Fibroblast of skin of right biceps (primary cell): ENCODE measurements at regions not wholly inside any gene's neighbourhood (a gene's known extent, or its start where the extent isn't known, plus 50 kb on each side); places are given as distances from the start of the nearest gene placed in this dataset.

Experiments
- DNase-seq: peaks from one replicate; pipeline ENCODE4 v3.0.0-alpha.2; 2013

DNA sequence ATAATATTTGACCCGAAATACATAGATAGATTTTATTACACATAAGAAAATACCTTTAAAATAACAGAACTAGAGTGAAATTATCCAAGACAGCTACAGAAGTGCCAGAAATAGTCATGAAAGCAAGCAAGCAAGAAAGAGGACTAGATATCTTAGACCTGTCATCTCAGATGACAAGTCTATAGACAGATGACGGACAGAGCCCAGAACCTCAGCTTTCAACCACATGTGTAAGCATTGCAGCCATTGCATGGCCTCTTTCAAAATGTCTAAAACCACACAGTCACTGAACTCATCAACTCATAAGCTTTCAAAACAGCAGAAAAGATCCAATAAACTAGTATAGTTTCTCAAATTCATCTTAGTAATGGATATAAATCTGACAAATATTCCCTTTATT is 59.8 kb upstream of the FHIT start:
- no peak for DNase-seq

GRCh38 chr3:61315871-61316270 is 64.6 kb upstream of the FHIT start:
- DNase-seq: peak; percentile 5

DNA sequence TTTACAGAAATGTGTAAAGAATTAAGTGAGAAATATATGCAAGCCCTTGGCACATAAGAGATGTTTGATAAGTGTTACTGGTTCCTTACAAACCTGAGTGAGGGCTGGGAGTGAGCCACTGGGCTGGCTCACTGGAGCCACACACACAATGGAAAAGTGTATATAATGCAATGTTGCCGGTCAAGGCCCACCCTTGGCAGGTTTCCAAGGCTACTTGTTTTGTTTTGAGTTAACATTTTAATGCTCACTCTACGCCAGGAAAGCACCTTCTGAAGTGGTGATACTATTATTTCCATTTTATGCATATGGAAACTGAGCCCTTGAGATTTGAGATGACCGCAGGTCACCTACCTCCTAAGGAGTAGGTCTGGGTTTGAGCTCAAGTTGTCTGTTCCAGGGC is 71.8 kb upstream of the FHIT start:
- DNase-seq: no peak

GRCh38 chr3:61331929-61332552 is 80.8 kb upstream of the FHIT start:
- peak; percentile 47 for DNase-seq

DNA sequence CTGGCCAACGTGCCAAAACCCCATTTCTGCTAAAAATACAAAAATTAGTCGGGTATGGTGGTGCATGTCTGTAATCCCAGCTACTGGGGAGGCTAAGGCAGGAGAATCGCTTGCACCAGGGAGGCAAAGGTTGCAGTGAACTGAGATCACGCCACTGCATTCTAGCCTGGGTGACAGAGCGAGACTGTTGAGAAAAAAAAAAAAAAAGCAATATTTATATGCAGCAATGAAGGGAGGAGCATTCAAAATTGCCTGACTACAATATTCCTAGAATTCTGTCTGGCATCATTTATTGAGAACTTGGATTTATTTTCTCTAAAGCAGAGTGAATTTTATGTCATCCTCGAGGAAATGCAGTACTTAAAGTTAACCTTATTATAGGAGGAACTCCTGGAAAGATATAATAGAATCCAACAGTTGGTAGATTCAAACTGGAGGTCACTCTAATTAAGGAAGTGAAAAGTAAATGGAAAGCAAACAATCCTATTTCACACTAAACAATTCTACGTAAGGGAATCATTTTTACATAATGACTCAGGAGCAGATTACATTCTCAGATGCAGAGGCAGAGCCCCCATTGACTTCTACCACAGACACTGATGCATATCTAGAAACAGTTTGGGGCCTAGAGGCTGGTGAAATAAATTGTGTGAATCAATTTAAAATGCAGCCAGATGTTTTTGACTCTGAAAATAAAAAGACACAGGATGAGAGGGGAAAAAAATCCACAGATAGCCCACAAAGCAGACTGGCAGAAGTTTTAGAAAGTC is 82.1 kb upstream of the FHIT start:
- peak; percentile 59 for DNase-seq

DNA sequence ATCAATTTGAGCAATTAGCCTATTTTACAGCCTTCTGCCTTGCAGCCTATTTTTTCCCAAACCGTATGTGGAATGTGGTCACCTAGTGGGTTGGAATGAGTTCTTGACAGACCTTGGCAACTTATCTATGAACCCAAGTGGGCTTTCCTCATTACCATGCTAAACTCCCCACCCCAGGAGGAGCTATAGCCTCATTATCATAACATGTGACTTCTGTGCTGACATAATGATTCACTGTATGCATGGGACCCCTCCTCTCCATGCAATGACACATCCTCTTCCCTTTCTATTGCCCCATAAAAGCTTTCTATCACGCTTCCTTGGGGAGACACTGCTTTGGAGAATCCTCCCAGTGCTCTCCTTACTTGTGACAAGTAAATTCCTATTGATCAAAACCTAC is 83.5 kb upstream of the FHIT start:
- no peak for DNase-seq

GRCh38 chr3:61340931-61341461 is 89.7 kb upstream of the FHIT start:
- peak; percentile 10 for DNase-seq

GRCh38 chr3:61343543-61343942 is 92.3 kb upstream of the FHIT start:
- no peak for DNase-seq

GRCh38 chr3:61345020-61345419 is 93.8 kb upstream of the FHIT start:
- DNase-seq: no peak

DNA sequence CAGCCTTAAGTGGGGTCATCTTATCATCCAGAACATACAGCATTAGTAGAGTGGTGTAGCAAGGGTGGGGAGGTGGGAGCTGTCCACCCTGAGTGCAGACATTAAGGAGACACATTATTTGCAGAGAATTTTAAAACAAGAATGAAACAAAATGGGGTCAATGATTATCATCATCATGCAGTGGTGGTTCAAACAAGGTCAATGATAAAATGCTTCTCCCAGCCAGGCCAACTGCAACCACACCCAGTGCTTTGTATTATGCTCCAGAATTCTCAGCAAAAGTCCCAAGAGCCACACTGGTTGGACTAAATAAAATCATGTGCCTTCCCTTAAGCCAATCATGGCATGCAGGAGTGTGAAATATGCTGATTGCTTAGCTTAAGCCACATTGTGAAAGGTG is 96.7 kb upstream of the FHIT start:
- DNase-seq: no peak

GRCh38 chr3:61349717-61350116 is 98.5 kb upstream of the FHIT start:
- DNase-seq: no peak

DNA sequence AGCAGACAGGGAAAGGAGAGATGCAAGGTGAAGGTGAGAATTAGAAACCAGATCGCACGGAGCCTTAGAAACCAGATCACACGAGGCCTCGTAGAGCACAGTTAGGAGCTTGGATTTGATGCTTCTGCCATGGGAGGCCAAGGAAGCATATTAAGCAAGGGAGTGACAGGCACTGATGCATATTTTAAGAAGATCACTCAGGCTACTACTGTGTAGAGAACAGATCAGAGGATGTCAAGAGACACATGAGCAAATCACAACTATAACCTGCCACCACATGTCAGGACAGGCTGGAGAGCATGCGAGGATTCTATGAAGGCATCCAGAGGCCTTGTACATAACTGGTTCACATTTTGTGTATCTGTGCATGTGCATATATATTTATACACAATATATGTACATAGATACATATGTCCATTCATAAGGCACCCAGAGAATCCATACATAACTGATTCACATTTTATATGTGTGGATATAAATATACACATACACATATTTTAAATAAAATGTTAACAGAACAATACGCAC is 99.6 kb upstream of the FHIT start:
- DNase-seq: no peak

DNA sequence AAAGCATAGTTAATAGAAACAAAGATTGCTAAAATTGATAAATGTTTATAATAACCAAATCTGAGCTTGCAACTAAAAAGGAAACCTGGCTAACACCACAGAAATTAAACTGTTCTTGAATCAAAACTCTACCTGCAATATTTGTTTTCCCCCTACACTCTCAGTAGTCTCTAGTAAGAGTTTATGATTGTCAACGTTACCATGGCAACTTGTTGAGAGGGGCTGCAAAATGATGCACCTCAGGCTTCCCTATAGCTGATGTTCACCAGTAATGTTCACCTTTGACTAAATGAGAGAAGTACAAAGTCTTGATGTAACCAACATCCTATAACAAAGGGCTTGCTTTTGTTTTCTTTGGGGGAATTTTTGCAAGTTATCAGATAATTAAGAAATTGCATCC is 101.1 kb upstream of the FHIT start:
- DNase-seq: no peak

DNA sequence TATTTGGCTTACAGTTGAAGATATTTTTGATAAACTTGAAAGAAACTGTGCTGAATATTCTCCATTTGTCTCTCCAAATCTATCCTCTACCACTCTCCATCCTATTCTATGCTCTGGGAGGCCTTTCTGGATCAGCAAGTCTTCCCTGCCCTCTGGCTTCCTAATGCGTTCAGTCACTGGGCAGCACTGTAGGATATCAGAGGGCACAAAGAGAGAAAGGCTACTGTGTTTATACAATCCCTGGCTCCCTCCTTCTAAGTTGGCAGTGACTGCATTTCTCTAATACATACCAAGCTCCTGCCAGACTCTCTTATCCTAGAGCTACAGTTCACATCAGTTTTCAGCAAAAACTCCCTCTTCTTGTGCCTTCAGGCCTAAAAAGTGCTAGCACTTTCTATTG is 102.1 kb upstream of the FHIT start:
- no peak for DNase-seq

GRCh38 chr3:61354604-61355003 is 103.4 kb upstream of the FHIT start:
- no peak for DNase-seq

DNA sequence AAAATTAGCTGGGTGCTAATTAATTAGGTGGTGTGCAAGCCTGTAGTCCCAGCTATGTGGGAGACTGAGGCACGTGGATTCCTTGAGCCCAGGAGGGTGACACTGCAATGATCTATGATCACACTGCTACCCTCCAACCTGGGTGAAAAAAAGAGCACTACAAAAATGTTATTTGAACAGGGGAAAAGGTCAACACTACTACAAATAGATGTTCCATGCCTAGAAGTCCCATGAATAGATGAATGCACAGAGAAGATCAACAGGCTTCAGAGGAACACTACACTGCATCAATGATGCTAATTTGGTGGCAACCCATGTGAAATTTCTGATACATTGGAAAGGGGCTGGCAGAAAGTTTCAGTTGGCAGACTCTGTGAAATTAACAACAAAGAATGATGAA is 105.4 kb upstream of the FHIT start:
- DNase-seq: no peak

GRCh38 chr3:61357902-61358301 is 106.7 kb upstream of the FHIT start:
- DNase-seq: no peak

DNA sequence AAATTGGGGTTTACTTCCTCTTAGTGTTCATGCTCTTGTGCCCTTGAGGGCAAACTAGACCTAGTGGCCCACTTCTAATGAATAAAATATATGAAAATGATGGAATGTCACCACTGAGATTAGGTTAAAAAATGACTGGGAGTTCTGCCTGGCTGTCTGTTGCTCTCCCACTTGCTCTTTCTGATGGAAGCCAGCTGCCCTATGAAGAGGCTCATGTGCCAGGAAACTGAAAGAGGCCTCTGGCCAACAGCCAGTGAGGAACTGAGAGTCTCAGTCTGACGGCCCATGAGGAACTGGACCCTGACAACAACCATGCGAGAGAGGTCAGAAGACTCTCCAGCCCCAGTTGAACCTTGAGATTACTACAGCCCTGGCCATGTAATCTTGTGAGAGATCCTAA is 107.1 kb upstream of the FHIT start:
- DNase-seq: no peak

- no peak for DNase-seq
Observed at GRCh38 chr3:61360297-61360965, 109.2 kb upstream of the FHIT start.

DNA sequence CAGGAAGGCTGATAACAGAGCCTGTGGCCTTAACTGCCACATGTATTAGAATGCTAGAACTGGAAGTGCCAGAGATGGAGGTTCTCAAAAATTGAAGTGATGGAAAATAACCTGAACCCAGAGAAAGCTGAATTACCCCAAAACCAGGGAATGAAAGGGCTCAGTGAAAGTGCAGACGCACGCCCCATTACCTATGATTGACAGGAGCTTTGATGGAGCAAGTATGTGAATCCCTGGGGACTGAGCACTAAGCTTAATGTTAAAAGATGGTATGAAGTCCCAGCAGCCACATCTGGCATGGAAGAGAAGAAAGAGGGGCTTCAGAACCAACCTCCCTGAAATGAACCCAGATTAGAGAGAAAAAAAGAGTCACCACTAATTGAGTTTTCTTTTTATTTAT is 118.4 kb upstream of the FHIT start:
- DNase-seq: no peak

- peak; percentile 15 for DNase-seq
Observed at GRCh38 chr3:61371123-61371522, 119.9 kb upstream of the FHIT start.

DNA sequence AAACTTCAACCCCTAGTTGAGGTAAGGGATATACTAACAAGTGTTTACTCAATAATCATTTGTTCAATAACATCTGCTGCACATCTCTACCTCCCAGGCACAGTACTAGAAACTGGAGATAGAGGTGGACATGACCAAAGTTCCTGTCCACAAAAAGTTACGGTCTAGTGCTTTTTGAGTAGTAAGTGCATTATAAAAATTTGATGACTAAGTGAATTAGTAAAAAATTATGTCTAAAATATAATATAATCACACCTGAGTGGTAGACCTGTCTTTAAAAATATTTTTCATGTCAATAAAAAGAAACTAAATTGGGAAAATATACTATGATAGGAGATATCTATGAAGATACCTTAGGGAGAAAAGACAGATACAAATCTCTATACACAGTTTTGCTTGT is 121.5 kb upstream of the FHIT start:
- no peak for DNase-seq

GRCh38 chr3:61378311-61378710 is 127.1 kb upstream of the FHIT start:
- no peak for DNase-seq
